Esophagus muscularis mucosa (tissue), 4 donors: ENCODE measurements at regions not wholly inside any gene's neighbourhood (a gene's known extent, or its start where the extent isn't known, plus 50 kb on each side); places are given as distances from the start of the nearest gene placed in this dataset.

Source experiments
- DNase-seq: peaks from one replicate; pipeline ENCODE4 v3.0.0-alpha.2; 2017; ENCODE audit errors: extremely low spot score
- H3K27ac ChIP-seq, 4 donors: fragments of 200-600 bp; sonication (generic); replicated peaks in 1 of 4; 1 replicate in 3 of 4; 2 replicates in 1 of 4; pipeline ENCODE4 v1.5.1; 2016 to 2019; ENCODE audit warnings: mild to moderate bottlenecking in 1 of 4
- H3K27me3 ChIP-seq, 4 donors: fragments of 200-600 bp; sonication (generic); one replicate each; pipeline versions ENCODE4 v1.5.1 to v1.6.0; 2016 to 2019
- H3K36me3 ChIP-seq, 4 donors: fragments of 200-600 bp; sonication (generic); one replicate each; pipeline ENCODE4 v1.5.1; 2016 to 2019
- H3K4me1 ChIP-seq, 4 donors: fragments of 200-600 bp; sonication (generic); one replicate each; pipeline ENCODE4 v1.5.1; 2016 to 2019
- H3K4me3 ChIP-seq, 4 donors: fragments of 200-600 bp; sonication (generic); 1 replicate in 2 of 4; 2 replicates in 2 of 4; pipeline ENCODE4 v1.5.1; 2016 to 2019; ENCODE audit warnings: mild to moderate bottlenecking in 4 of 4, moderate library complexity in 1 of 4
- H3K9me3 ChIP-seq, 4 donors: fragments of 200-600 bp; sonication (generic); 1 replicate in 3 of 4; 2 replicates in 1 of 4; pipeline ENCODE4 v1.5.1; 2016 to 2019
- CTCF ChIP-seq, 3 experiments: fragments of 200-600 bp in 2 of 3; fragments of 450-650 bp in 1 of 3; sonication (generic) in 2 of 3; IDR thresholded peaks; one replicate each; pipeline ENCODE4 v1.5.1; 2017 to 2019; ENCODE audit warnings: antibody characterized with exemption in 3 of 3, mild to moderate bottlenecking in 2 of 3, moderate library complexity in 1 of 3
- EP300 ChIP-seq: sonication (generic); formaldehyde crosslinking; IDR thresholded peaks from one replicate; pipeline ENCODE4 v1.6.1; 2017; ENCODE audit warnings: antibody characterized with exemption
- POLR2A ChIP-seq: fragments of 450-650 bp; IDR thresholded peaks from one replicate; pipeline ENCODE4 v1.6.1; 2017; ENCODE audit warnings: antibody characterized with exemption, moderate library complexity, mild to moderate bottlenecking, low read depth
- POLR2AphosphoS5 ChIP-seq, 2 donors: sonication (generic); formaldehyde crosslinking; IDR thresholded peaks; one replicate each; pipeline ENCODE4 v1.6.1; 2017; ENCODE audit warnings: antibody characterized with exemption in 2 of 2
- WGBS: methylation state at CpG from one replicate; pipeline ENCODE4 v1.1.5; 2018; 5-methylcytosine and 5-hydroxymethylcytosine counted together
- intact Hi-C: fragments of 100-400 bp; cut with DNase I; formaldehyde crosslinking; loops from one replicate; pipeline ENCODE4 v1.15.1; 2023

GRCh38 chr3:18036450-18036815 is 294.0 kb upstream of the TBC1D5 start:
- no peak overlapping the region for H3K27ac ChIP-seq
- no peak for TF ChIP-seq EP300
- TF ChIP-seq POLR2AphosphoS5 (IDR thresholded peaks at IDR 0.05), result no peak
- no peak for TF ChIP-seq POLR2A
- TF ChIP-seq CTCF (IDR thresholded peaks at IDR 0.05), result no peak
- no peak overlapping the region for H3K4me3 ChIP-seq
- no peaks in the 10 kb centered on the region for H3K9me3 ChIP-seq
- H3K4me1 ChIP-seq, result no peaks in the 10 kb centered on the region
- WGBS, result 80% methylated on average over 1 of the region's 1 CpG
- no peak for DNase-seq
- no peaks in the 10 kb centered on the region for H3K36me3 ChIP-seq
- no peaks in the 10 kb centered on the region for H3K27me3 ChIP-seq
- intact Hi-C loops, result no loop called here

GRCh38 chr3:18035641-18036449 is 293.4 kb upstream of the TBC1D5 start:
- intact Hi-C loops, result no loop called here
- Histone ChIP-seq H3K36me3 (no peaks in the 10 kb centered on the region), H3K9me3 (no peaks in the 10 kb centered on the region), H3K4me3 (no peak overlapping the region), H3K27ac (no peak overlapping the region), H3K4me1 (no peaks in the 10 kb centered on the region), H3K27me3 (no peaks in the 10 kb centered on the region)
- DNase-seq, result no peak
- 62% methylated on average over 2 of the region's 2 CpGs for WGBS
- no peak for TF ChIP-seq CTCF (IDR thresholded peaks at IDR 0.05)
- TF ChIP-seq POLR2AphosphoS5 (IDR thresholded peaks at IDR 0.05), result no peak
- TF ChIP-seq POLR2A, result no peak
- no peak for TF ChIP-seq EP300

- no peaks in the 10 kb centered on the region for H3K4me1 ChIP-seq
- H3K36me3 ChIP-seq, result no peaks in the 10 kb centered on the region
- intact Hi-C loops, result no loop called here
- no peaks in the 10 kb centered on the region for H3K9me3 ChIP-seq
- H3K27ac ChIP-seq, result no peak overlapping the region
- H3K27me3 ChIP-seq, result no peaks in the 10 kb centered on the region
- TF ChIP-seq EP300 (no peak), POLR2A (no peak), POLR2AphosphoS5 (IDR thresholded peaks at IDR 0.05) (no peak), CTCF (IDR thresholded peaks at IDR 0.05) (no peak)
- DNase-seq, result no peak
- H3K4me3 ChIP-seq, result no peak overlapping the region
- 85% methylated on average over 3 of the region's 3 CpGs for WGBS
These were observed 291.2 kb upstream of the TBC1D5 start for GRCh38 chr3:18033581-18034108.

- no peak overlapping the region for H3K27ac ChIP-seq
- no peaks in the 10 kb centered on the region for H3K27me3 ChIP-seq
- H3K4me1 ChIP-seq, result no peaks in the 10 kb centered on the region
- no peak for DNase-seq
- H3K9me3 ChIP-seq, result no peaks in the 10 kb centered on the region
- WGBS, result 97% methylated on average over 8 of the region's 8 CpGs
- intact Hi-C loops, result no loop called here
- no peak overlapping the region for H3K4me3 ChIP-seq
- no peaks in the 10 kb centered on the region for H3K36me3 ChIP-seq
- TF ChIP-seq CTCF (IDR thresholded peaks at IDR 0.05) (no peak), POLR2AphosphoS5 (IDR thresholded peaks at IDR 0.05) (no peak), EP300 (no peak), POLR2A (no peak)
These were observed 288.0 kb upstream of the TBC1D5 start for GRCh38 chr3:18030371-18030870.
